HG03571 (cell line): ENCODE measurements at regions not wholly inside any gene's neighbourhood (a gene's known extent, or its start where the extent isn't known, plus 50 kb on each side); places are given as distances from the start of the nearest gene placed in this dataset.

Experiments used
- ATAC-seq: cut with Tn5 transposase; IDR thresholded peaks from one replicate; pipeline ENCODE4 v1.9.1; 2021; ENCODE audit not compliant: unreplicated experiment

- ATAC-seq, result no peak
Measured at GRCh38 chr15:39167164-39168058, 413.5 kb upstream of the THBS1 start.

DNA sequence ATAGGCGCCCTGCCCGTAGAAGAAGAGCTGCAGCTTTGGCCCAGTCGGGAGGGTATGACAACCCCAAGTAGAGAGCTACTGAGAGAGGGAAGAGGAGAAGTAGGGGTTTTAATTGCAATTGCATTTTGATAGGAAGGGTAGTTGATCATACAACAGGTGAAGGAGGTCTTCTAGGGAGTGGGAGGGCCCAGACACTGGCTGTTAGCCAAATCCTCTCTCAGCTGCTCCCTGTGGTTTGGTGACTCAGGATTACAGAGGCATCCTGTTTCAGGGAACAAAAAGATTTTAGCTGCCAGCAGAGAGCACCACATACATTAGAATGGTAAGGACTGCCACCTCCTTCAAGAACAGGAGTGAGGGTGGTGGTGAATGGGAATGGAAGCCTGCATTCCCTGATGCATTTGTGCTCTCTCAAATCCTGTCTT, 408.9 kb upstream of the THBS1 start:
- ATAC-seq, result no peak

DNA sequence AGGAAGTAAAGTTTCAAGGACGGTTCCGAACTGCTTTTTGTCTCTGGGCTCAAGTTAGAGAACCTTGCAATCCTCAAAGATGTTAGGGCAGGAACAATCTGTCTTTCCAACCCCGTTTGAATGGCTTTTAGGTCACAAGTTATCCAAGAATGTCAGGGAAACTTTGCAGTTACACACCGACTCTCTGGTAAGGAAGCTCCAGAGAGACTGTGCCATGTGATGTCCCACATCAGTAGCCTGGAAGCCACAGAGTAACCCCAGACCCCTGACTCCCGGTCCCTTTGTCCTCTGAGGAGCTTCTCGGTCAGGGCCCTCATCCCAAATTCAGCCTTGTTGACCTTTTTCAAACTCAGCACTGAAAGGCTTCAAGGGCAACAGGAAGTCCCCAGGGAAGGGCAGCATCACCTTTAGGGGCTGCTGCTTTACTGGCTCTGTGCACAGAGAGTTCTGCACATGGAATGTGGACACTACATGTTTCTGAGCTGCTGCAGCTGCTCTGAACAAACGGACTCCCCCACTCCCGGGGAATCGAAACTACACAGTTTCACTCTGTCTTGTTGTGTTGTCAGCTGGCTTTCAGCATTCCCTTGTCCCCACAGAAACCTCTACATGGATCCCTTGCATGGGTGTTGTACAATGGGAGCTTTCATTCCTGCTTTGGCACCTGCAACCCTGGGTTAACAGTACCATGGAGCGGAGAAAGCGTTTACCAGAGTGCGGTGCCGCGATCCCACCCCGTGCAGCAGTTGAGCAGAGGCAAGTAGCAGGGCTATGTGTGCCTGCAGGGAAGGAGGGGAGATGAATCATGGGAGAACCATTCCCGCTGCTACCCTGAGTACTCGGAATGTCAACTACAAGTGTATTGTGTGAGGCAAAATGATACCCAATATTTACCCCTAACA, 408.2 kb upstream of the THBS1 start:
- ATAC-seq, result no peak

GRCh38 chr15:39173426-39173825, 407.5 kb upstream of the THBS1 start:
- ATAC-seq, result no peak

GRCh38 chr15:39174332-39174731, 406.5 kb upstream of the THBS1 start:
- ATAC-seq, result no peak

GRCh38 chr15:39176030-39176429, 404.8 kb upstream of the THBS1 start:
- no peak for ATAC-seq

- no peak for ATAC-seq
Measured at GRCh38 chr15:39177561-39177960, 403.3 kb upstream of the THBS1 start.

DNA sequence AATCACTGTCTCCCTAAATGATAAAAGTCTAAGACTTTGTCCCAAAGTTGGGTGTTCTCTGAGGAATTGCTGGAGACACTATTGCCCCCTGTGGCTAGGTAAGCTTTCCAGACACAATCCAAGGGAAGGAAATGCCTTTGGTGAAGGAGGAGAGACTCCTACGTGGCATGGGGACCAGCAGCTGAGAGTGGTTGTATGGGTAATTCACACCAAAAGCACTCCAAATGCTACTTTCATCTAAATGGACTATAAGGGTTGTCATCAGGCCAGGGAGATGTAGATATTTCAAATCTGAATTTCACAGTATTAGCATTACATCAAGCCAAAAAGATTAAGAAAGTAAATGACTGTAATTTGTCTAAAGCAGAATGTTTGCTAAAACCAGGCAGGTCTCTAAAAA, 400.8 kb upstream of the THBS1 start:
- ATAC-seq, result no peak

DNA sequence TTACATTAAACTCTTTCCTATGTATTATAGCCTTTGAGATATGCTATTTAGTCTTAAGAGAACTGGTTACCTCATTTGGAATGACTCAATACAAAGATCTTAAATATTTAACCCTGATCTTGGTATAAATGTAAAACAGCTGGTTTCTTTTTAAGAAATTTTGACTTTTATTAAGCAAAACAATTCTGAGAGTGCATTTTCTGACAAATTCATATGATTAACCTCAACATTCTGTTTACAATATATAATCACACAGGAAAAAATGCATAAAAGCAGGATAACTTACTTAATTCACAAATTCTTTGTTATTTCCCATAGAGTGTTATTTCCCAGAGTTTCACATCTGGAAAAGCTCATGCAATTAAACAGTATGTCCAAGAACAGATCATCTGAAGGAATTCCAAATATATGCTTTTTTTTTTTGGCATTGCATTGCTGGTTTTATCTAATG, 400.4 kb upstream of the THBS1 start:
- ATAC-seq, result no peak

- no peak for ATAC-seq
Measured at GRCh38 chr15:39181056-39181747, 399.7 kb upstream of the THBS1 start.

DNA sequence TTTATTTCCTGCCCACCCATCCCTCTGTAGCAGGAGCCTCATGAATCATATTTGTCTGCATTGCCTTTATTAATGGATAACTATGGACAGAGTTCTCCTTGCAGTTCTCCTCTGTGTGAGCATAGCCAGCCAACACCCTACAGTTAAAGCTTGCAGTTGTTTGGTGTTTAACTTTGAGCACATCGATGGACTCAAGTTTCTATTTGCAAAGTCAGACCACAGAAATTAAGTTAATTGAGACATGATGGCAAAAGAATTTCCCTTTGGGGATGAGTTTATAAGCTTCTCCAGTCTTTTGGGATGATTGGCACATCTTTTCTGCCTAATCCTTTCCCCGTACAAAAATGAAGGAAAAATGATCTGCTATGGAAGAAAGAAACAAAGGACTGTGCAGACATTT, 398.9 kb upstream of the THBS1 start:
- ATAC-seq, result no peak

DNA sequence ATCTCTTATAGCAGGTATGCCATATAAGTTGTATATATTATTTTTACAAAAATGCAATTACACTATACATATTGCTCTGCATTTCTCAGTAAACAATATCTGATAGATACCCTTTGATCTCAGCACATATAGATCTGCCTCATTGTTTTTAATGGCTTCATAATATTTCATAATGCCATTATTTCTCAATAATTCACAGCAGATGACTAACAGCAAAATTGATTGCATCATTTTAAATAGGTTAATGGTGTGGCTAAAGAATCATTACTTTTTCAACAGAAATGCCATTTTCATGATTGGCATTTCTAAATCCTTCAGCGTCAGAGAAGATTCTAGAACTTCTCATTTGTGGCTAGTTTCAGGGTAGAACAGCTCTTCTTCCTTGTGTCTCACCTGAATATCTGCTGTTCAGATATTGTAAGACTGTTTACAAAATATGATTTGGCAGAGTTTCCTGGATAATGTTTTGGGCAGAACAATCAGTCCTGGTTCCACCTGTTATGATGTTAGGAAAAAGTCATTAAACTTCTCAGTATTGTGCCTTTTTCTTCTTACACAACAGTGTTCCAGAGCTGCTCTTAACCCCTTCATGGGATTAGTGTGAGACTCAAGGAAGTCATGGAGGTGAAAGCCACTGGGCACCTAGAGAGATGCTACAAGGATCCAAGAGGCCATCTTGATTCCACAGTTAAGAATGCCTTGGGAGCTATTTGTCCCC, 397.6 kb upstream of the THBS1 start:
- ATAC-seq, result no peak

DNA sequence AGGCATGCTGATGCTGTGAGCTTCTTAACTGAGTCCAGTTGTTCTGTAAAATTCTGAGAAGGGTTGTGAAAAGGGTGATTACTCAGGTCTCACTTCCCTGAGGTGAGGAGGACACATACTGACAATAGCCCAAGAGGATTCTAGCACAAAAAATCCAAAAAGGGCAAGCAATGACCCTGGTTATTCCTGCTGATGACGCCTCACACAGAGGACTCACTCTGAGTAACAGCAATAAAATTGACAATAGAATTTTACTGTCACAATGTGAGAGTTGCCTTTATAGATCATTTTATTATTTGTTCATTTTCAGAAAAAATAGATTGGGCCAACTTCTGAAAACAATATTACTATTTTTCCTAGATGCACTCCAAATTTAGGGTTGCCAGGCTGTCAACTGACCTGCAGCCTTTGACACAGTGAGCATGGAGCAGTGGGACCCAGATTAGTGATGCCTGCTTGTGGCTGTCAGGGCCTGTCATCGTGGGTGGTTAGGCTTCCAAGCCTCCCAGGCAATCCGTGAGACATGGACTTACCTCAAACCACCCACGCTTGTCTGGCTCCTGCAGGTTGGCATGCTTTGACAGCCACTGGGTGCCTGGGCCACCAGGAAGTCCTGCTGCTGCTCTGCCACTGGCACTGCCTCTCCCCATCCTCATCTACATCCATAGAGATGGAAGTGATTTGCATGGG, 396.0 kb upstream of the THBS1 start:
- ATAC-seq, result no peak

DNA sequence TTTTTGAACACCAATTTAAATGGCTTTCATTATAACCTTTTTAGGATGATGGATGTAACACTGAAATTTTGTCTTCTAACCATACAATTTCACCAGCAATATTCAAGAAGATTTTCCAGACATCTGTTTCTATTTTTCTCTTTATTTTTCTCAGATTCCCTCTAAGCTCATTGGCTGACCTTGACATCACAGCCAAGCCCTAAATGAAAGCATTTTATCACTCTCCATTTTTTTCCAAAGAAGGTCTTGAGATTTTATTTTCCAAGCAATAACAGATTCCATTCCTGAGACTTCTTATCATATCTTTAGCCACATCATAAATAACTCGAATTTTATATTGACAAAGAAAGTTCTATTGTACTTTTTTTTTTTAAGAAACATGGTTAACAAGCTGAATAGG, 392.6 kb upstream of the THBS1 start:
- ATAC-seq, result no peak

GRCh38 chr15:39188930-39189329, 391.9 kb upstream of the THBS1 start:
- no peak for ATAC-seq

DNA sequence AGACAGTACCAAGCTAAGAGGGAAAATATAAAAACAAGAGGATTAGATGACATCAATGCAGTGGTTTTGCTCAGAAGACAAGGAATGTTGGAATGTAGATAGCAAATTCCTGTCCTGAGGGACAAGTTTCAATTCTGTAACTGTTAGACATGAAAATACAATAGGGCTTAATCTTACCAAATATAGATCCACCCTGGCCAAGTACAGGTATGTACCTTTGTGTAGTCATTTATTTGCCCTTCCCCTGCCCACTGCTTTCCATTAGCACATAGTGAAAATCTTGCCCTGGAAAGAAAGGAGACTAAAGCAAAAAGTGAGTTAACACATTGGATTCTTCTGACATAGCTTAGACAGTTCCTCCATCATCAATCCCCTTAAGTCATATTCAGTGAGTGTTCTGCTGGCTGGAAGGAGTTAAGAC, 389.0 kb upstream of the THBS1 start:
- no peak for ATAC-seq

GRCh38 chr15:39192351-39192750, 388.5 kb upstream of the THBS1 start:
- ATAC-seq, result no peak

DNA sequence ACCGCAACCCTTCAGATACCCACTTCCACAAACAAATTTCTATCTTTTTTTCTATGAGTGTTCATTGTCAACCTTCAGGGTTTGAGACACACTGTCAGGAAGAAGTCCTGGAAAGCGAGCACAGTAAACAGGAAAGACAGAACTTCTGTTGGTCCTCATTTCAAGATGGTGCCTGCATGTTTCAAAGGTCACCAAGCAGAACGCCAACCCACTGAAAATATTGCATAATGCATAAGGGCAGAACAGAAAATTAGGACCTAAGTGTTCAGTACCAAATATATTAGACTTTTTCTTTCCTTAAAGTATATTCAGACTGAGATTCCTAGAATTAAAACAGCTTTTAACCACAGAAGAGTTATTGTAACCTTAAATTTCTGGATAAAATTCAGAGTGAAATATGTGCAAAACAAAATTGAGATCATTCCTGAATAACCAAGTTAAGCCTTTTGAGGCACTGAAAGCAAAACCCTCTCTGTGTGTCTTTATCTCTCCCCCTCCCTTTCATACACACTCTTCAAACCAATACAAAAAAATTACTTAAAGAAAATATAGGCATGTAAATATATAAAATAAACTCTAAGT, 387.8 kb upstream of the THBS1 start:
- ATAC-seq, result no peak

DNA sequence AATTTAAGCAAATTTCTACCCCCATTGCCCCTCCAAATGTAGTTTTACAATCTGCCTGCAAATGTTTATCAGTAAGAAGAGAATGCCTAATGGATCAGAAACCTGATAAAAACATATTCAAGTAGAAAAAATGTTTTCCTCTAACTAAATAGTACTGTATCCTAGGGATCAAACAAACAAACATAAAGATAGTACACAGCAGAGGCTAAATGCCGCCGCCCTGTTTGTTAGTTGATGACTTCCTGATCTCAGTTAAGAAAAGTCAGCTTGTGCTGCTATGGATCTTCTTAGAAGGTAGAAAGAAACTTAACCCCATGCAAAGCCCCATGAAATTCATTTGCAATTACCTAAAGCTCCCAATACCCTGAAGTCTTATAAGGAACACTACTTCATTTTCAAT, 387.3 kb upstream of the THBS1 start:
- no peak for ATAC-seq
